Lung (tissue), 11 donors: ENCODE measurements at regions not wholly inside any gene's neighbourhood (a gene's known extent, or its start where the extent isn't known, plus 50 kb on each side); places are given as distances from the start of the nearest gene placed in this dataset.

Experiments
- ATAC-seq: fragments of 200-7000 bp; cut with Tn5 transposase; one replicate; pipeline ENCODE4 v1.9.1; 2020; ENCODE audit warnings: moderate number of reproducible peaks; ENCODE audit not compliant: insufficient read depth, low FRiP score
- DNase-seq, 3 donors: peaks; one replicate each; pipeline ENCODE4 v3.0.0-alpha.2; 2013 to 2017
- H3K27ac ChIP-seq, 2 donors: one replicate each; pipeline ENCODE4 v1.5.1; 2013; ENCODE audit warnings: mild to moderate bottlenecking in 2 of 2, moderate library complexity in 2 of 2, control low read depth in 1 of 2, inconsistent platforms in 1 of 2, low read depth in 1 of 2, low read length in 1 of 2
- H3K27me3 ChIP-seq, 3 donors: one replicate each; pipeline ENCODE4 v1.5.1; 2013; ENCODE audit warnings: low read length in 2 of 3; ENCODE audit not compliant: control insufficient read depth in 3 of 3, insufficient read depth in 3 of 3
- H3K36me3 ChIP-seq, 4 donors: one replicate each; pipeline ENCODE4 v1.5.1; 2013; ENCODE audit warnings: low read length in 4 of 4, mild to moderate bottlenecking in 1 of 4, moderate library complexity in 1 of 4; ENCODE audit not compliant: control insufficient read depth in 4 of 4, insufficient read depth in 4 of 4
- H3K4me1 ChIP-seq, 5 donors: one replicate each; pipeline ENCODE4 v1.5.1; 2013; ENCODE audit warnings: low read length in 5 of 5, mild to moderate bottlenecking in 2 of 5, moderate library complexity in 1 of 5; ENCODE audit not compliant: control insufficient read depth in 5 of 5, insufficient read depth in 5 of 5
- H3K4me3 ChIP-seq: one replicate; pipeline ENCODE4 v1.5.1; 2013; ENCODE audit warnings: mild to moderate bottlenecking, control low read depth, moderate library complexity
- H3K9ac ChIP-seq, 2 donors: one replicate each; pipeline ENCODE4 v1.5.1; 2013; ENCODE audit warnings: low read length in 2 of 2, control low read depth in 1 of 2; ENCODE audit not compliant: insufficient read depth in 1 of 2
- H3K9me3 ChIP-seq, 4 donors: one replicate each; pipeline ENCODE4 v1.5.1; 2013; ENCODE audit warnings: low read length in 3 of 4, mild to moderate bottlenecking in 1 of 4, moderate library complexity in 1 of 4; ENCODE audit not compliant: control insufficient read depth in 4 of 4, insufficient read depth in 3 of 4
- CTCF ChIP-seq: IDR thresholded peaks from 2 replicates; pipeline ENCODE4 v1.5.1; 2012; ENCODE audit warnings: mild to moderate bottlenecking; ENCODE audit errors: control extremely low read depth, extremely low read depth
- WGBS, 2 donors: extraction: QIAGEN DNeasy Blood & Tissue Kit; methylation state at CpG; one replicate each; pipeline ENCODE4 v1.1.7; 2013; 5-methylcytosine and 5-hydroxymethylcytosine counted together
- donor health status: control.
- donor health status: control.
- donor health status: Bipolar disorder and iron deficiency.
- donor health status: healthy.
- donor health status: DM: yes; HTN: yes; CAD: no.

- Histone ChIP-seq H3K4me3 (no peak overlapping the region), H3K27ac (no peak overlapping the region), H3K4me1 (peaks cover 0 to 2% (median 0%) of the 10 kb centered on the region in 5 donors), H3K9ac (no peak overlapping the region), H3K9me3 (peaks cover 0 to 8% (median 3%) of the 10 kb centered on the region in 4 donors), H3K36me3 (no peaks in the 10 kb centered on the region), H3K27me3 (peaks cover 0 to 3% (median 0%) of the 10 kb centered on the region in 3 donors)
- WGBS, 2 donors, result 90 to 96% methylated on average over 1 of the region's 1 CpG
- no peak for ATAC-seq
- DNase-seq, result no peak
- TF ChIP-seq CTCF, result no peak
Measured at GRCh38 chr3:193951859-193952258, 184.1 kb upstream of the HES1 start.

- DNase-seq, result no peak
- Histone ChIP-seq H3K4me1 (peaks cover 0 to 6% (median 0%) of the 10 kb centered on the region in 5 donors), H3K36me3 (no peaks in the 10 kb centered on the region), H3K27me3 (no peaks in the 10 kb centered on the region), H3K27ac (no peak overlapping the region), H3K9ac (no peak overlapping the region), H3K4me3 (no peak overlapping the region), H3K9me3 (peaks cover 0 to 8% (median 3%) of the 10 kb centered on the region in 4 donors)
- TF ChIP-seq CTCF, result no peak
- no peak for ATAC-seq
Measured at GRCh38 chr3:193954752-193955151, 181.2 kb upstream of the HES1 start.

GRCh38 chr3:193955719-193956118 lies 180.2 kb upstream of the HES1 start:
- Histone ChIP-seq H3K36me3 (no peaks in the 10 kb centered on the region), H3K9ac (no peak overlapping the region), H3K9me3 (peaks cover 0 to 8% (median 4%) of the 10 kb centered on the region in 4 donors), H3K4me3 (no peak overlapping the region), H3K27me3 (no peaks in the 10 kb centered on the region), H3K4me1 (peaks cover 0 to 10% (median 2%) of the 10 kb centered on the region in 5 donors), H3K27ac (no peak overlapping the region)
- WGBS, 2 donors, result 97 to 99% methylated on average over 7 of the region's 7 CpGs
- ATAC-seq, result no peak
- TF ChIP-seq CTCF, result no peak
- no peak for DNase-seq

- Histone ChIP-seq H3K4me3 (no peak overlapping the region), H3K9me3 (peaks cover 0 to 5% (median 2%) of the 10 kb centered on the region in 4 donors), H3K27me3 (no peaks in the 10 kb centered on the region), H3K27ac (no peak overlapping the region), H3K36me3 (no peaks in the 10 kb centered on the region), H3K4me1 (peaks cover 2 to 18% (median 3%) of the 10 kb centered on the region in 5 donors), H3K9ac (no peak overlapping the region)
- ATAC-seq (no peak), DNase-seq (no peak)
- no peak for TF ChIP-seq CTCF
Measured at GRCh38 chr3:193959861-193960260, 176.1 kb upstream of the HES1 start.
